Activated naive CD8-positive, alpha-beta T cell treated with anti-CD3 and anti-CD28 coated beads, Interleukin-2, amount 10 ng/mL, durations not matched to agents 7 days and 5 days (primary cell): ENCODE measurements at regions not wholly inside any gene's neighbourhood (a gene's known extent, or its start where the extent isn't known, plus 50 kb on each side); places are given as distances from the start of the nearest gene placed in this dataset.

Experiments
- ATAC-seq: fragments of 150-1000 bp; cut with Tn5 transposase; one replicate; pipeline ENCODE4 v1.10.0; 2021; ENCODE audit warnings: low read depth, moderate library complexity
- POLR2A ChIA-PET: fragments of 350-600 bp; sonication (Branson Sonifier 250); formaldehyde crosslinking; loops from one replicate; lab custom pipeline; 2021; ENCODE audit warnings: antibody characterized with exemption; lab: Charles Lee
- DNase-seq: peaks from one replicate; pipeline ENCODE4 v3.0.0; 2021
- H3K27ac Mint-ChIP-seq: one replicate; pipeline ENCODE4 v1.8.0; 2022; ENCODE audit warnings: mild to moderate bottlenecking, mixed read lengths
- H3K27me3 Mint-ChIP-seq: one replicate; pipeline ENCODE4 v1.8.0; 2022; ENCODE audit warnings: mild to moderate bottlenecking, moderate library complexity, mixed read lengths
- H3K36me3 Mint-ChIP-seq: one replicate; pipeline ENCODE4 v1.8.0; 2021; ENCODE audit warnings: mild to moderate bottlenecking, mixed read lengths
- H3K4me1 Mint-ChIP-seq: one replicate; pipeline ENCODE4 v1.8.0; 2021; ENCODE audit warnings: mixed read lengths
- H3K4me3 Mint-ChIP-seq: one replicate; pipeline ENCODE4 v1.8.0; 2022; ENCODE audit warnings: mild to moderate bottlenecking, moderate library complexity, mixed read lengths
- H3K9me3 Mint-ChIP-seq: one replicate; pipeline ENCODE4 v1.8.0; 2021; ENCODE audit warnings: mixed read lengths

DNA sequence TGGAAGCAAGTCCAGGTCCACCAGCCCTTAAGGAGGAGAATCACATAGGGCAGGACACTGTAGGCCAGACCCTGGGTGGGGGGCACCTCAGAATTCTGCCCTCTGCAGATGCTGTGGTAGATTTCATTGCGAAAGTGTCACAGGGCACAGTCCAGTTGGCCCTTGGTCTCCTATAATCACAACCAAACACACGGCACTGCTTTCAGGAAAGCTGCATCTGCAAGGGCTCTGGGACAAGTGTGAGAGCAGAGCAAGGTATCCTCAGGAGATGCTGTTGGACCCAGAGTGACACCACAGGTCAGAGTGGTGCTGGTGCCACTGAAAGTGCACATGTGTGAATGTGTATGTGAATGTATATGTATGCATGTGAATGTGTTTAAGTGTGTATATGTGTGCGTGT lies 88.6 kb upstream of the MBNL2 start:
- Mint-ChIP-seq H3K4me1 (no peaks in the 10 kb centered on the region), H3K4me3 (no peak overlapping the region), H3K36me3 (no peaks in the 10 kb centered on the region), H3K27ac (no peak overlapping the region), H3K9me3 (no peaks in the 10 kb centered on the region), H3K27me3 (peaks cover 3% of the 10 kb centered on the region)
- DNase-seq (no peak), ATAC-seq (no peak)
- POLR2A ChIA-PET = no interaction called here

DNA sequence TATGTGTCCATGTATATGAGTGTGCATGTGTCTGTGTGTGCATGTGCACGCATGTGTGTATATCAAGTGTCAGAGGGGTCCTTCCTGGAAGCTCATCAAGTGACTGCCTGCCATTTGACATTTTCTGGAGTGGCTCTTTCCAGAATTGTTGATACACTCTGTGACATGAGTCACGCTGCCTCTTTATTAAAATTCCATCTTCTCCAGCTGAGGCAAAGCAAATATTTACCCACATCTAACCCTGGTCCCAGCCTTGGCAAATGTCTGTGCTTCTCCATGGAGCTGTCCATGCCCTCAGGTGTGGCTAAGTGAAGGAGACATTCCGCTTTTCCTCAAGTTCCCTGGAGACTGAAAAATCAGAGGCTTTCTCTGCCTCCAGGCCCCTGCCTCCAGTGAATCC lies 88.2 kb upstream of the MBNL2 start:
- Mint-ChIP-seq H3K27me3 (peaks cover 2% of the 10 kb centered on the region), H3K4me3 (no peak overlapping the region), H3K27ac (no peak overlapping the region), H3K9me3 (no peaks in the 10 kb centered on the region), H3K36me3 (no peaks in the 10 kb centered on the region), H3K4me1 (no peaks in the 10 kb centered on the region)
- DNase-seq (no peak), ATAC-seq (no peak)
- POLR2A ChIA-PET = no interaction called here

DNA sequence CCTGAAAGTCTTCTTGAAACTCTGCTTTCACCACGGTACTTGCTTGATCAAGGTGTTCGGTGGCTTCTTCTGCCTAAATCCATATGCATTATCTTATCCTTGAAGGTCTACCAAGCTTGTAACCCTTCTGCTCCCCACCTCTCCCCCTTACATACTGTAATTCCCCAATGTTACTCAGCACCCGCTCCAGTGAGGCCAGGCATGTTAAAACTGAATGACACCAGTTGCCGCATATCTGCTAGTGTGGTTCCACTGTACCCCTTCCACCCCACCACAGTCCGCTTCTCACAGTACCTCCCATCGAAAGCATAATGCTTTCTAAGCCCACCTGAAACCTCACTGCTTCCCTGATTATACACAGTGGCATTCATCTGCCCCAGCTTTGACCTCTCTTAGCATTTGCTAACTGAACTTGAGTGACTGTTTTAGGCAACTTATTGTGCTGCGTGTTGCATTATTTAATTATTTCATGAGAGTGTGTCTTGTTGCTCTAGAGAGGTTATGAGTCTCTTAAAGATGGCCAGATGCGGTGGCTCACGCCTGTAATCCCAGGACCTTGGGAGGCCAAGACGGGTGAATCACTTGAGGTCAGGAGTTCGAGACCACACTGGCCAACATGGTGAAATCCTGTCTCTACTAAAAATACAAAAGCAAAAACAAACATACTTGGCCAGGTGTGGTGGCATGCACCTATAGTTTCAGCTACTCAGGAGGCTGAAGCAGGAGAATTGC lies 87.6 kb upstream of the MBNL2 start:
- ATAC-seq = no peak
- POLR2A ChIA-PET = no interaction called here
- no peak overlapping the region for H3K27ac Mint-ChIP-seq

DNA sequence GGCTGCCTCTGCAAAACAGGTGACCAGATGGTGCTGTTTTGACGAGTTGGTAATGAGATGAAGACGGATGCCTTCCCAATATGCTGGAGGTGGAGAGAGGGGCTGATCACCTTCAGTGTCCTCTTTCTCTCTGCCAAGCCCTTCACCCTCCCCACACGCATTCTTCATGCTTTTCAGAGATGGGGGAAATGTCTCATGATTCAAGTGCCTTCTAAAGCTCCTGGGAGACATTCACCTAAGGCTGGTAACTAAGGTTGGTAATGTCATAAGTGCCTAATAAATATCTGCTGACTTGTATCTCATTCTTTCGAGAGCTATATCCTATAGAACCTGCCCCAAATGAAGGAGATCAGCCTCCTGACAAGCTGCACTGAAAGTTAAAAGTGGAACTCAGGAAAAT lies 86.2 kb upstream of the MBNL2 start:
- Mint-ChIP-seq H3K27me3 (peaks cover 4% of the 10 kb centered on the region), H3K4me3 (no peak overlapping the region), H3K9me3 (no peaks in the 10 kb centered on the region), H3K27ac (no peak overlapping the region), H3K36me3 (no peaks in the 10 kb centered on the region), H3K4me1 (no peaks in the 10 kb centered on the region)
- DNase-seq (no peak), ATAC-seq (no peak)
- POLR2A ChIA-PET = no interaction called here

More for the DNA sequence above, 87.6 kb upstream of the MBNL2 start:
- Mint-ChIP-seq H3K36me3 (no peaks in the 10 kb centered on the region), H3K27me3 (peaks cover 2% of the 10 kb centered on the region), H3K9me3 (no peaks in the 10 kb centered on the region), H3K4me3 (no peak overlapping the region), H3K4me1 (no peaks in the 10 kb centered on the region)
- DNase-seq = no peak

DNA sequence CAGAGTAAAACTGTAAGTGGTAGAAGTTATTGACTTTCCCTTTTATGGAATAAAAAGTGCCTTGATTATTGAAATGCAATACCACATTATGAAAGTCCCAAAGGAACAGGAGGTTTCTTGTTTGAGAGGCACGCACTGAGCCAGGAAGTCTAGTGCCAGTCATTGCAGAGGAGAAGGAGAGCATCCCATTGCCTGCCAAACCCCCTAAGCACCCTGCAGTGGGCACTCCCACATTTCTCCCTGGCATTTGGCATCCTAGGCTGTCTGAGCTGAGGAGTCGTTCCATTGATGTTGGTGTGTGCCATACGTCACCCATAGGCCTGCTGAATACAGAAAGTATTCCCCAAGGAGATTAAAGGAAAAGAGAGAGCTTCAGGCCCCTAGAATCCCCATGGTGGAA lies 85.7 kb upstream of the MBNL2 start:
- Mint-ChIP-seq H3K27ac (no peak overlapping the region), H3K9me3 (no peaks in the 10 kb centered on the region), H3K4me3 (no peak overlapping the region), H3K4me1 (no peaks in the 10 kb centered on the region), H3K36me3 (no peaks in the 10 kb centered on the region), H3K27me3 (peaks cover 4% of the 10 kb centered on the region)
- ATAC-seq (no peak), DNase-seq (no peak)
- POLR2A ChIA-PET = no interaction called here

DNA sequence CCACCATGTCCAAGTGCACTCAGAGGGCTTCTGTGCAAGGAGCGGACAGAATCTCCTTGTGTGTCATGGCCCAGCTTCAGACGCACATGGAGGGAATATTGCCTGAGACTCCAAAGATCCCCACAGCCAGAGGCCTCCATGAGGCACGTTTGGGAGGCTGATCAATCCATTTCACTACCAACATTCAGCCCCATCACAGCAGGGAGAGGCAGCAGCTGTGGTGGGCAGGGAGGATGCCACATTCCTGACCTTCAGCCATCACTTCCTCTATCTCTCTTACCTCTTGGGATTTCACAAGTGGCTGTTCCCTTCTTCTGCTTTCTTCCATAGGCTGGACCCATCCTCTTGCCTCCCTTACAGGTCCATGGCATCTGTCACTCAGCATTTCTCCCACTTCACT lies 82.4 kb upstream of the MBNL2 start:
- no peak overlapping the region for H3K4me3 Mint-ChIP-seq
- ATAC-seq = no peak
- H3K9me3 Mint-ChIP-seq = no peaks in the 10 kb centered on the region
- no peak overlapping the region for H3K27ac Mint-ChIP-seq
- H3K27me3 Mint-ChIP-seq = peaks cover 8% of the 10 kb centered on the region
- DNase-seq = no peak
- H3K36me3 Mint-ChIP-seq = no peaks in the 10 kb centered on the region
- H3K4me1 Mint-ChIP-seq = peaks cover 3% of the 10 kb centered on the region
- POLR2A ChIA-PET = no interaction called here

DNA sequence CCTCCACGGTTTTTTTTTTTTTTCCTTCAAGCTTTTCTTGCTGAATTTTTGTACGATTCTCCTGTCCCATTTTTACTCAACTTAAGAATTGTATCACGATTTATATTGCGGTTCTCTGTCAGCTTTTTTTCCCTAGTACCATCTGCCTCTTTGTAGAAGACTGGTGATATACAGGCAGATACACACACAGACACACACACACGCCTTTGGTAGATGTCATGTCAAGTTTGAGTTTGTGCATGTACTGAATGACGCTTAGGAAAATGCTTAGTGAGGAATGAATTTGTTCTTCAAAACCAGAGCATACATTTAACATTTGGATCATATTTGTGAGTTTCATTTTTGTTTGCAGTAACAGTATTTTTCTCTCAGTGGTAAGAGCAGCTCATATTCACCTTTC lies 82.0 kb upstream of the MBNL2 start:
- no peaks in the 10 kb centered on the region for H3K36me3 Mint-ChIP-seq
- no peaks in the 10 kb centered on the region for H3K9me3 Mint-ChIP-seq
- POLR2A ChIA-PET = no interaction called here
- peaks cover 3% of the 10 kb centered on the region for H3K4me1 Mint-ChIP-seq
- no peak for DNase-seq
- no peak for ATAC-seq
- H3K4me3 Mint-ChIP-seq = no peak overlapping the region
- H3K27me3 Mint-ChIP-seq = peaks cover 10% of the 10 kb centered on the region
- no peak overlapping the region for H3K27ac Mint-ChIP-seq

DNA sequence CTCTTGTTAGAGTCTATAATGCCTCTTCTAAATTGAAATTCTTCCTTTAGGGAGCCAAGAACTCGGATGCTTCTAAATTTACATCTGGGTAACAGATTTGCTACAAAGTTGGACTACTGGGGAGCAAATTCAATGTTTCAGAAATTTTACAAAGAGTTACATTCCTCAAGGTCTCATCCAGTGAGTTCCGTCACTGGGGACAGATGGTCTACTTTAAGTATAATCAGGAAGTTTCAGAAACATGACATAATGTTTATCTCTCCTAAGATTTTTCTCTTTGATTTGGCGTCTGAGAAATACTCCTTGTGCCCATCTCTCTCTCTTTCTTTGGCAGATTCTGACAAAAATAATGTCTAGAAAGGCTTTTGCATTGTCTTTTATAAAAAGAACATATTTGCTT lies 81.5 kb upstream of the MBNL2 start:
- no peaks in the 10 kb centered on the region for H3K9me3 Mint-ChIP-seq
- H3K36me3 Mint-ChIP-seq = no peaks in the 10 kb centered on the region
- POLR2A ChIA-PET = no interaction called here
- no peak for DNase-seq
- no peak overlapping the region for H3K4me3 Mint-ChIP-seq
- H3K27me3 Mint-ChIP-seq = peaks cover 11% of the 10 kb centered on the region
- H3K4me1 Mint-ChIP-seq = peaks cover 3% of the 10 kb centered on the region
- H3K27ac Mint-ChIP-seq = no peak overlapping the region
- ATAC-seq = no peak

DNA sequence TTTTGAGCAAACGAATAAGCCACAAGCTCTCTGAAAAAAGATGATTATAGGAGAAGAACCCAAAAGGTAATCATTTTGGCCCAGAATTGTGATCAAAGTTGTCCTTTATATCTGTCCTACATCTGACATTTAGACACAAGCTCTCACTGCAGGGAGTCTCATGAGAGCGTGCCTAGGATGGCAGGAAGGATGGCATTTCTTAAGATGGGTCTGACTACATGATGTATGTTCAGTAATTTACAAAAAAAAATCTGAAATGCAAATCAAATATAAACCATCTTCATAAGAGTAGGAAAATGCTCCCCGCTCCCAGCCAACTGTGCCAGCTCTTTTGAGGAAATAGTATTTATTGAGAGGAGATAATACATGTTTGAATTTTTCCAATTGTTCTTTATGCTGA lies 81.0 kb upstream of the MBNL2 start:
- no peak overlapping the region for H3K4me3 Mint-ChIP-seq
- H3K27ac Mint-ChIP-seq = no peak overlapping the region
- POLR2A ChIA-PET = no interaction called here
- ATAC-seq (no peak), DNase-seq (no peak)
- H3K36me3 Mint-ChIP-seq = no peaks in the 10 kb centered on the region
- peaks cover 11% of the 10 kb centered on the region for H3K27me3 Mint-ChIP-seq
- H3K9me3 Mint-ChIP-seq = no peaks in the 10 kb centered on the region
- peaks cover 3% of the 10 kb centered on the region for H3K4me1 Mint-ChIP-seq

DNA sequence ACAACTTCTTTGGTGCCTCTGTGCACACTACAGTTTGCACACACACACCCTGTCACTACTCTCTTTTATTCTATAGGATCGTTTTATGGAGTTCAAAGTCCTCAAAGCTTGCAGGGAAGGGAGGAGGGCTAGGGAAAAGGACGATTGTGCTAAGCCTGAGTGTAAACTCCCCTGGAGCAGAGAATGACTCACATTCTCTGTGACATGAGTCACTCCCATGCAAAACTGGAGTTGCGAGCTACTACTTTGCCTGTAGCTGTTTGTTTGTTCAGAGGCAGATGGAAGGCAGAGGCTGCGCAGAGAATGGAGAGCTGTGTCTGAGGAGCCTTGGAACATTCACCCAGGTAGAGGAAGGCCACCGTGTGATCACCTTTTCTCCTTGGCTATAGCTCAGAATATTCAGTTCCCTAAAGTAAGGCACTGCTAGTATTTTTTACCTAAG lies 80.5 kb upstream of the MBNL2 start:
- POLR2A ChIA-PET = no interaction called here
- H3K4me3 Mint-ChIP-seq = no peak overlapping the region
- peaks cover 3% of the 10 kb centered on the region for H3K4me1 Mint-ChIP-seq
- no peaks in the 10 kb centered on the region for H3K36me3 Mint-ChIP-seq
- H3K9me3 Mint-ChIP-seq = no peaks in the 10 kb centered on the region
- no peak for DNase-seq
- H3K27me3 Mint-ChIP-seq = peaks cover 11% of the 10 kb centered on the region
- ATAC-seq = no peak
- H3K27ac Mint-ChIP-seq = no peak overlapping the region

DNA sequence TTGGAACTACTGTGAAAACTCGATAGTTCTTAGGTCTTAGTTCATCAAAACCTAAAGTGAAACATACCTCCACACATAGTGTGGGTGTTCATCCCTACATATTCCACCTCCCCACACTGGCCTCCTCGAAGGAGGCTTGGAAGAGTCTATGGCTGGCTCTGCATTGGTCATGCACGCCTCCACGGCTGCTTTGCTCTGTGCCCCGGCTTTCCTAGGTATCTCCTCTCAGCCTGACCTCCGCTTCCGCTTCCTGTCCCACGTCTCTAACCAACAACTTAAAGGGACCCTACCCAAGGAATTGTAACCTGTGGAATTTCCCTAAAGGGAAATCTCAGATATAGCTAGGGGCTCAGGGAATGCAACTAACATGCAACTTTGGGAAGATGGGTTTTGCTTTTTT lies 79.7 kb upstream of the MBNL2 start:
- POLR2A ChIA-PET = no interaction called here
- Mint-ChIP-seq H3K27ac (no peak overlapping the region), H3K9me3 (no peaks in the 10 kb centered on the region), H3K27me3 (peaks cover 10% of the 10 kb centered on the region), H3K4me1 (peaks cover 3% of the 10 kb centered on the region), H3K36me3 (no peaks in the 10 kb centered on the region), H3K4me3 (no peak overlapping the region)
- no peak for DNase-seq
- ATAC-seq = no peak

DNA sequence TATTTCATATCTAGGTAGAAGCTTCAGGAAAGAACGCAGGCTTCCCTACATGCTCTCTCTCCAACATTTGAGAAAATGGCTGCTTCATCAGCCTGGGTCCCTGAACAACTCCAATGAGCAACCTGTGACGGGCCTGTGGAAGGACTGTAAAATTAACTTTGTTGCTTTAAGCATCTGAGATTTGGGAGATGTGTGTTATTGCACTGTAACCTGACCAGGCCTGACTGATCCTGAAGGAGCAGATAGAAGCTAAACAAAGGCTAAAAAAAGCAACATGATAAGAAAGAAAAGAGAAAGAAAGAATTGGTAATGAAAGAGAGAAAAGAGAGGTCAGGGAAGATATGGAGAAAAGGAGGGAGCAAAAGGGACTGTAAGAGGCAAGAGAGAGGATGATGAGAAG lies 77.1 kb upstream of the MBNL2 start:
- Mint-ChIP-seq H3K9me3 (no peaks in the 10 kb centered on the region), H3K4me1 (peaks cover 3% of the 10 kb centered on the region), H3K27ac (no peak overlapping the region), H3K4me3 (no peak overlapping the region), H3K27me3 (peaks cover 8% of the 10 kb centered on the region), H3K36me3 (no peaks in the 10 kb centered on the region)
- ATAC-seq (no peak), DNase-seq (no peak)
- POLR2A ChIA-PET = no interaction called here

DNA sequence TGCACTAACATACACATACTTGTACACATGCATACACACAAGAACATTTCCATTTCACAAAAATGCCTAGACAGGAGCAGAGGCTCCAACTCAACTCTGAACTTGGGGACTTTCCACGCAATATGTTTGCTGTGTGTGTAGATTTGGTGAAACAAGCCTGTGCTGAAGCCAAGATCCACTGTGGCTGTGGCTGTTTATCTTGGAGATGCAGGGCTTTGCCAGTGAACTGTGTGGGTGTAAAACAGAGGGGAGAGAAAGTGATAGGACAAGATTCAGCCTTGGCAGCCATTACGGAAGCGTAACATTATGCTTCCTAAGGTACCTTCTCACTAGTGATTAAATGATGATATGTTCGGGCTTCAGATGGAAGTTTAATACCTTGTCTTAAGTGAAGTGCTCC lies 73.2 kb upstream of the MBNL2 start:
- no peaks in the 10 kb centered on the region for H3K36me3 Mint-ChIP-seq
- no peak overlapping the region for H3K4me3 Mint-ChIP-seq
- ATAC-seq (no peak), DNase-seq (no peak)
- H3K9me3 Mint-ChIP-seq = no peaks in the 10 kb centered on the region
- H3K4me1 Mint-ChIP-seq = no peaks in the 10 kb centered on the region
- POLR2A ChIA-PET = no interaction called here
- no peak overlapping the region for H3K27ac Mint-ChIP-seq
- H3K27me3 Mint-ChIP-seq = peaks cover 13% of the 10 kb centered on the region

DNA sequence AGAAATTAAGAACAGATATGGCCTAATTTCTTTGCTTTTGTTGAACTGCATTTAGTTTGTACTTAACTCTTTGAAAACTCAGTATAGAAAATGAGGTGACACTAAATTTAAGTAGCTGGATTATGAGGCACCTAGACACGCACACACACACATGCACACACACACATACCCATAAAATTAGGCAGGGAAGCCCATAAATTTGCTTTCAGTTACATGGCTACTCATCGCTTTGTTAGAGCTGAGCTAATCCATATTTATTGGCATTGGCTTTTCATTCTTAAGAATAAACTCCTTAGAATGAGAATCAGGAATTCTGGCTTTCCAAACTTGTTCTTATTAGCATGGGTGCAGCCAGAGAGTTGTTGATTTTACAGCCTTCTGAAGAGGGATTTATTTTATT lies 61.7 kb upstream of the MBNL2 start:
- peaks cover 2% of the 10 kb centered on the region for H3K9me3 Mint-ChIP-seq

More for the DNA sequence above, 61.7 kb upstream of the MBNL2 start:
- DNase-seq (no peak), ATAC-seq (no peak)
- Mint-ChIP-seq H3K27ac (no peak overlapping the region), H3K4me1 (peaks cover 2% of the 10 kb centered on the region), H3K36me3 (no peaks in the 10 kb centered on the region), H3K4me3 (no peak overlapping the region), H3K27me3 (no peaks in the 10 kb centered on the region)
- POLR2A ChIA-PET = no interaction called here
